Stimulated activated CD4-positive, alpha-beta T cell treated with anti-CD3 and anti-CD28 coated beads, Interleukin-12 subunit alpha, Interleukin-12 subunit beta, amount 100 ng/mL, for 4 hours (primary cell): ENCODE measurements at regions not wholly inside any gene's neighbourhood (a gene's known extent, or its start where the extent isn't known, plus 50 kb on each side); places are given as distances from the start of the nearest gene placed in this dataset.

ENCODE experiments used
- DNase-seq: peaks from one replicate; pipeline ENCODE4 v3.0.0-alpha.2; 2020

DNA sequence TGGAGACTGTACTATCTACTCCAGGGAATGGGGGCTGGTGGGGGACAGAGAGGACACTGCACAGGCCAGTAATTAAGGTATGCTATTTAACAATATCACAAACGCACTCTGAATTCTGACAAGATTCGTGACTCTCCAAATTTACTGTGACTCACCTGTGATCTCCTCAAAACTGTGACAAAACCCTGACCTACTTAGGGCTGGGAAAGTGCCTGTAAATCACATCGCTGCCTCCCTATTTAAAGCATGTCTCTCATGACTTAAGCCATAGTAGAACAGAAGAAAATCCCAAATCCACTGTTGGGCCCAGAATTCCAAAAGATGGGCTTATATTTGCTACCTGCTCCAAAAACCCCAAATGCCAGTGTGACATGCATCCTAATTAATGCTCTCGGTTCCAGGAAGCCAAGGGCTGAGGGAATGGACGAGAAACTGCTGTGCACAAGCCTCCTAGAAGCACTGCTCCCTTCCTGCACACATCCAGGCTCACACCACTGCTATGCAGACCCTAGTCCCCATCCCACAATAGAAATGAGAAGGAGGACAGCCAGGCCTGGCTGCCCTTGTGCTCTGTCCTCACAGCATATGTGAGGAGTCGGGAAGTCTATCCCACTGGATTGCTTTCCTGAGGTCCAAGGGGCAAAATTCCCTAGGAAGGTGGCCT is 187.7 kb upstream of the CHRNA7 start:
- no peak for DNase-seq

DNA sequence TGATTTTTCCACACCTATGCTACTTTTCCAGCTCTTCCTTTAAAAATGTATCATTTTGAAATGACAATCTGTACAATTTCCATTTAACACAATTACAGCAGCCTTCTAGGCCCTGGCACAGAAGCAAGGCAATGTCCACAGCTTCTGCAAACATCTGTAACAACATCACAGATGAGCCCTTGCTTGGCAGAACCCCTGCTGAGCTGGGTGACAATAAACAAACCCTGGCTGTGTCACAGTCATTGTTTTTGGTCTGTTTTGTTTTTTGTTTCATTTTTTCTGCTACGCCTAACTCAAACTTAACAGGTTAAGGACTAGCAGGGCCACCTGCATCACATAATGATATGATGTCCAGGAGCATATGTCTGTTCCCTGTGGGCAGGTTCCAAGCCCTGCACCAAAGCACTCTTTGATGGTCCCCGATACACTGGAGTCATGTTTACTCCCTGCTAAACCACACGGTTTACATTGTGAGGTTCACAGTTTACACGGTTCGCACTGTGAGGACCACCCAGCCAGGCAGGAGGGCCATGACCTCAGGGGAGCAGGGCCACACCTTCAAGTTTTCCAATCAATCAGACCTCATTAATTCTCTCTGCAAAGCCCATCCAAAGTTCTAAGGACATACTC is 186.8 kb upstream of the CHRNA7 start:
- no peak for DNase-seq

DNA sequence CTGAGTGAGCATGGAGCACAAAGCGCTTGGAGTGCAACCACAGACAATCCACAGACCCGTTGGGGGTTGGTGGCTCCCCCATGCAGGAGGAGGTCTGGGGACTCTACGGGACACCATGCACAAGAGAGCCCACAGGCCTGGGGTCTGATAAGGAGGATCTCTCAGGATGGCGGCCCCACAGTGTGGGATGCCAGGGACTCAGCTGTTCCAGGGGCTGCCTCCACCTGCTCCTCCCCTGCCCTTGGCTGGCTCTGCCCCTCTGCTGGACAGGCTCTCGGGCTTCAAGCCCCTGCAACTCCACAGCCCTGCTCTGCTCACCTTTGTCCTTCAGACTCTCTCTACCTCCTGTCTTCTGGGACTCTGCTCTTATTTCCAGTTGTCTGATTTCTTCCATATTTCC is 184.5 kb upstream of the CHRNA7 start:
- no peak for DNase-seq

DNA sequence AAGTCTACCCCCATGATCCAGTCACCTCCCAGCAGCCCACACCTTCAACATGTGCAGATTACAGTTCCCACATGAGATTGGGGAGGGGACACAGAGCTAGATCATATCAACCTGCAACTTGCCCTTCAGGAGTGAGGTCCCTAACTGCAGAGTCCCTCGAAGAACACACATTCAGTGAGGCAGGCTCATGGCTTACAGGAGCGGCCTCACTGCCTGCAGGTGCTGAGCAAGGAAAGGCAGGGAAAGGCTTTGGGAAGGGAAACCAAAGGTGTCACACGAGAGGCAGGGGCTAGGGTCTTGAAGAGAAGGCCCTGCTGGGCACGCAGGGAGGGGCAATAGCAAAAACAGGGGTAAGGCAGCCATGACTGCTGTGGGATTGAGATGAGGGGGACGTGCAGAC is 182.4 kb upstream of the CHRNA7 start:
- DNase-seq = no peak

DNA sequence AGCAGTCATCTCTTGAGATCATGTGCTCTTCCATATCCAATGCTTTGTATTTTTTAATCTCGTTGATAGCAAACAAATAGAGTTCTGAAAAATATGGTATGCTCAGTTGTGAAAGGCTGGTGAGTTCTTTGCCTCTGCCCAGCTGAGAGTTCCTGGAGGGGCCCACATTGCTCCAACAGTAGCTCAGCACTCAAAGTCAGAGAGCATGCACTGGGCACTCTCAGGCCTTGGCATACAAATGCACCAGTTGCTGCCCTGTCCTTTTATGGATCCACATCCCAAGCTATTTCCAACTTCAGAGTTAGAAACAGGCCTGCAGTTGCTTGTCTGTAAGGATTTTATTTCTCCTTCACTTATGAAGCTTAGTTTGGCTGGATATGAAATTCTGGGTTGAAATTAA is 181.7 kb upstream of the CHRNA7 start:
- DNase-seq = no peak

DNA sequence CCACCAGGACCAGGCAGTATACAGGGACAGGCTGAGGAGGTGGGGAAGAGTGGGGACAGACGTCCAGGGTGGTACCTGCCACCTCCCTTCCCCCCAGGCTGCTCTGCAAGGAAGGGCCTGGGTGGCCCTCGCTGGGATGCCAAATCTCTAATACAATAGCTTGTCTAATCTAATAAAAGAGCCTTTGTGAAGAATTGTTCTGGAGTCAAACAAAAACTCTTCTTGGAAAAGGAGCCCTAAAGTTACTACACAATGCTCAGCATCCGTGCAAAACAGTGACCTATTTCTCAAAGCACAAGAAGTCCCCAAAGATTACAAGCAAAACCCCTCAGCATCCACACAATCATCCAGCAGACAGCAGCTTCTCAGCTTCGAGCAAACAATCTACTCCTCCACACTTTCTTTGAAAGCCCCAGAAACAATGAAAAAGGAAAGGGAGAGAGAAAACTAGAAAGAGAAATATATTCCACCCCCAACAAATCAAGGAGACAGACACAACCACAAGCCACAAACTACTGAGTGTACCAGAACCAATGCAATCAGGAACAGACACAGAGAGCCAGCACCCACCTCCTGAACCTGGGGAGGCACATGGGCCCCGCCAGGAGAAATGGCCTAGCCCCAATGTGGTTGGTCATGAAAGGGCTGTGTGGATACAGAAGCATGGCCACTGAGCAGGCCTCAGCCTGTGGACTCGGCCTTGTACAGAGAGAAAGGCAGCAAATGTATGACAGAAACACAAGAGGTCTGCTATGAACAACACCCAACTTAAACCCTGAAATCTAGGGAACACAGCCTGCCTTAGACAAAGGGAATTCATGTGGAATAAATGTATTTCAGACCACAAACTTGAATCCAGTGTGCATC is 177.1 kb upstream of the CHRNA7 start:
- DNase-seq = no peak

DNA sequence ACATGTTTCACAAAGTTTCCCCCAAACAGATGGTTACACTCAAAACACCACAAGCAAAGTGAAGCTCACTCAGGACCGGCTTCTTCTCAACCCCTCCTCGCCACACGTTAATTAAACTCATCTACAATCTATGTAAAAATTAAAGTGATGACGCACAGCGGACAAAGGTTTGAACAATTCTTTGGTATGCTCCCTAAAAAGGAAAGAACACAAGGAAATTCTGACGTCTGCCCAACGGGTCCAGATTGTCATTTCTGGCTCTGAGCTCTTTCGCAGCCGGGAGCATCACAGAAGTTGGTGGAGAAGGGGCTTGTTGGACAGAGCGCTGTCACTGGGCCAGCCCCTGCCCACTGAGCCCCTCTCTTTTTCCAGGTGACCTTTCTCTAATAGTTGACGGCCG is 173.7 kb upstream of the CHRNA7 start:
- no peak for DNase-seq

DNA sequence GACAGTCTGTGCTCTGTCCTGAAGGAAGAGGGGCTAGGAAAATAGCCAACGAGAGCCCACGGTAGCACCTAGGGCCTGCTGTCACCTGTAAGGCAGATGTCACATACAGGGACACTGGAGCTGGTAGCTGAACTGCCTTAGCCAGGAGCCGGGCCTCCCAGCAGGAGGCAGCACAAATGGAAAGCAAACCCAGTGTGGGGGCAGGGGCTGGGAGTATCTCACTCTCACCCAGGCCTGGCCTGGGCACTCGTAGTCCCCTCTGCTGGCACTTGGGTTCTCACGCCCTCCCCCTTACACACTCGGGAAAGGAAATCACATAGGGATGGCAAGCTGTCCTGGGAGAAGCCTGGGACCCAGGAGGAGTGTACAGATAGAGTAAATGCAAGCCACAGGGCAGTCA is 173.1 kb upstream of the CHRNA7 start:
- DNase-seq = no peak

DNA sequence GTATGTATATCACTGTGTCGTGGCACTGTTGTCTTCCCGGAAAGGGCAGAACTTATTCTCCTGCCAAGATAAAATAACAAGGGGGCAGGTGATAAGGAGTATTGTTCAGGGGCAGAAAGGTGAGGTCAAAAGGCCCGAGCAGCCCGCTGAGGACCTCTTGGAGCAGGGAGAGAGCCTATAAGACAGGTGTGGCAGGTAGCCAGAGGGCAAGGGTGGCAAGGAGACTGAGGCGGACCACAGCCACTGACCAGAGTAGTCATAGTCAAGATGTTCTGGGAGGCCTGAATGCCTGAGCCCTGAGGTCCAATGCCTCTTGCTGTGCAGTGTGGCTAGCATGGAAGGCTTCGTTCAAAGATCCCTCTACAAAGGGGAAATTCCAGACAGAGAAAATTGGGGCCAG is 172.3 kb upstream of the CHRNA7 start:
- no peak for DNase-seq

DNA sequence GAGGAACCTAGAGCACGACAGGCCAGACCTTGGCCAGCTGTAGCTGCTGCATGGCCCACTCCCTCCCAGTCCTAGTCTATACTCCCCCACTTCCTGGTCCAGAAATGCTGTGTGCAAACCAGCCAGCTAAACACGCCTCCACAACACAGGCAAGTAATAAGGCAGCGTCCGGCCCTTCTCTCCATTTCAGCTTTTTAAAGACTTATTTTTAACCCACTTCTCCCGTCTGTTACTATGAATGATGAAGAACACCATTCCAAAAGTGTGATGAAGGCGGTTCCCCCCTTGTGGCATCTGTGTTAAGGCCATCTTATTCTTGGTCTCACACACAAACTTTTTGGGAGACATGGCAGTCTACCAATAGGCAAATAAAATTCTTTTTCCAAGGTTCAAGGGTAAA is 164.1 kb upstream of the CHRNA7 start:
- no peak for DNase-seq

DNA sequence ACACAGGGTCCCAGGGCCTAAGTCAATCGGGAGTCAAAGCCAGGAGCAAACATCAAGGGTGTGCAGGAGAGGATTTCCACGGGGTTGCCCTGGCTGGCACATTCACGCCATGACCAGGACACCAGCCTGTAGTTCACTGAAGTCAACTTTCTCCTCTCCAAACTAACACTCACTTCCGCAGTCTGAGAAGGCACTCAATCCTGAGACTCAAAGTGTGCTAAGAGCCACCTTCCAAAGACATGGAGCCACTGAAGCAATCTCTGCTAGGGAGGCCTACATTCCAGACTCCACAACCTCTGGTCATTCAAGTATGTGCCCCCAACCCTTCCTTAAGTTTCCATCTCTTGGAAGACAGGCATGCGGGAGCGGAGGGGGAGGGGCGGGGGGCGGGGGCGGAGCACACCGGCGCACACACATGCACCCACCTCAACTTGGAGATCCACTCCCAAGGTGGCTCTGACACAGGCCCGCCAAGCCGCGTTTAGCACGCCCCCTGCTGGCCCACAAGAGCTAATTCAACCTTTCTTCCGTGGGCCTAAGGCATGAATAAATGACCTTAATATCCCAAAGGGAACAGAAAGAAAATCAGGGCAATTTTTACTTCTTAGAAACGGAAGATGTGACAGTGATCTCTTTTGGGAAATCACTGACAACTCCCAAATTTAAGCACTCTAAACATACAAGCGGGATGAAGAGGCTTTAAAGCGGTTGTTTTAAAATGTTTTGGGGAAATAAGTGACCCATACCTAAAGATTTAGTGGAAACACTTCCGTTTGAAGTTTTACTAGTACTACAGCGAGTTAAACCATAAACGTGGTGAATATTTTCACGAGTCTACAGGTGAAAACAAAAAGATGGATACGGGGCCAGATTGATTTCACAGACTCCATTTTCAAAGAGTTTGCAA is 162.5 kb upstream of the CHRNA7 start:
- DNase-seq = peak; percentile 60

DNA sequence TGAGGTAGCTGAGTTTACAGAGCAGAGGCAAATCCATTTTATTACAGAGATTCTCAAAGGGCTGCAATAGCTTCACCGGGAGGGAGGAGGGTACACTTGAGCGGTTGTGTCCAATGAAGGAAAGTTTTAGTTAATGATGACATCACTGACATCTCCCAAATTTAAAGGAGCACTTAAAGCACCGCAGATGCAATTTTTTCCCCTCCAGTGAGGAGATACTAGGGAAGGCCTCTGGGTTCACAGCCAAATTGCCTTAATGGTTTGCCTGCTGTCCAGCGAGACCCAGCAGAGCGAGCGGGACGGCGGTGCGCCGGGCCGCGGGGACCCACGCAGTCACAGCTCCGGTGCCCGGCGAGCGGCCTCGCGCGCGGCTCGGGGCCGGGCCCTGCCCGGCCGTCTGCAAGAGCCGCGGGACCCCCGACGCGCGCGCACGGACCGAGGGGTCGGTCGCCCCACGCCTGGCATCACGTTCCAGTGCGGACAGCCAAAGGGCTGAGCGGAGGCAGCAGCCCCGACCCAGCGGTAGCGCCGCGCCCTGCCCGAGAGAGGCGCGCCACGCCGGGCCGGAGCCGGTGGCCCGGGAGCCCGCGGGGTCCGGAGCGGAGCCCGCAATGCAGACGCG is 160.5 kb upstream of the CHRNA7 start:
- no peak for DNase-seq

DNA sequence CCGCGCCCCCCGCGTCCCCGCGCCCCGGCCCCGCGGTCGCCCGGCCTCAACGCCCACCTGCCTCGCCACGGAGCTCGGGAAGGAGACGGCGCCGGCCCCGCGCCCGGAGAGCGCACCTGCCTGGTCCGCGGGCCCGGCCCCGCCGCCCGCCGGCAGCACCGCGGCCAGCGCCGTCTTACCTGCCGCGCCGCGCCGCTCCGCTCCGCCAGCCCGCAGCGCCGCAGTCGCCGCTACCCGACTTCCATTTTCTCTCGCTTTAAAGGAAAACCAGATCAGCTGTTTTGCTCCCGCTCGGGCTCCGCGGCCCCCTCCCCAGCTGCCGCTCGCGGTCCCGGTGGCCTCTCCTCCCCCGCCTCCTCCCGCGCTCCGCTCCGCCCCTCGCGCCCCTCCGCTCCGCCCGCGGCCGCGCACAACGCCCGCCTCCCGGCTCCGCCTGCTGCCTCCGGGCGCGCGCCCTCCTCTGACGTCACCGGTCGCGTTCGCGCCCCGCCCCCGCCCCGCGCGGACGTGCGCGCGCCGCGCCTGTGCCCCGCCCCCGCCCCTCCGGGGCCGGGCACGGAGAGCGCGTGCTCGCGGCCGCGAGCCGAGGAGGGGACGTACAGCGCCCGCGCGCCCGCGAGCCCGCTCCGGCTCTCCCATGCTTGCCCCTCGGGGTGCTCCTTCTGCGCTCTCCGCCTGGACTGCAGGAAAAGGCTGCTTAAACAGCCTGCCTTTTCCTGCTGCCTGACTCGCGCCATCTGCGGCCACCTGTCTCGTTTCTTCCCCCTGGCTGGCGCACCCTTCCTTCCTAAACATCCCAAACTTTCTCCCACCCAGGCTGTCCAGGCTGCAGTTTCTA is 159.8 kb upstream of the CHRNA7 start, which contains the start of gene OTUD7A:
OTUD7A (minus strand) TSS at position 346 of the 838 bp plus-strand sequence.
- peak; percentile 86 for DNase-seq

DNA sequence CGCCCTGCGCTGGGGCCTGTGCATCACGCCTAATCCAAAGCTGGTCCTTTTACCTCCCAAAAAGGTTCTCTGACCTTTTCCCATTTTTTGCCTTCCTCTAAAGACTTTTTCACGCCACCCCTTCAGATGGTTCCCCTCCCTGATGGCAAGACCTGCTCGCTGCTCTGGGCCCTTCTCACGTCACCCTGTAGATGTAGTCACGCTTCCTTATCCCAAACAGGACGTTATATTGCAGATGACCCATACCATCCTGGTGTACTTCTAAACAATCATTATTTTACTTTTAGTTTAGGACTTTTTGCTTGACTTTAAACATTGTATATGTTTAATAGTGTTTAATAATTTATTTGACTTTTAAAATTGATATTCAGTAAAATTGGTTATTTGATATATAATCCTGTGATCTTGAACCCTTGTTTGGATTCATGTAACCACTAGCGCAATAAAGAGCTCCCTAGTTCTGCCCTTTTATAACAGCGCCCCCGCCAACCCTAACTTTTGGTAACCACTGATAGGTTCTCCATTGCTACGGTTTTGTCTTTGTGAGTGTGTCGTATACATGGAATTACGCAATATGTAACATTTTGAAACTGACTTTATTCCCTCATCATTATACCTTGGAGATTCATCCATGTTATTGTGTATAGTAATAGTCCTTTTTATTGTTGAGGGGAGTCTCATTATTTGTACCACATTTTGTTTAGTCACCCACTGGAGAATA is 159.0 kb upstream of the CHRNA7 start:
- DNase-seq = no peak

DNA sequence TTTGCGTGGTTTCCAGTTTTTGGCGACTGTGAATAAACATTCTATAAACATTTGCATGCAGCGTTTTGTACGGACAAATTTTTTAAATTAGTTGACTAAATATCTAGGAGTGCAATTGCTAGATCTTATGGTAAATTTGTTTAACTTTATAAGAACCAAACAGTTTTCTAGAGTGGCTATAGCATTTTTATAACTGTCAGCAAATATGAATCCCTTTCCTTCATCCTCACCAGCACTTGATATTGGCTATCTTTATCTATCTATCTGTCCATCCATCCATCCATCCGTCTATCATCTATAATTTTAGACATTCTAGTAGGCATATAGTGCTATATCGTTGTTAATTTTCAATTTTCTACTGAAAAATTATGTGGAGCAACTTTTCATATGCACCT is 158.4 kb upstream of the CHRNA7 start:
- no peak for DNase-seq

DNA sequence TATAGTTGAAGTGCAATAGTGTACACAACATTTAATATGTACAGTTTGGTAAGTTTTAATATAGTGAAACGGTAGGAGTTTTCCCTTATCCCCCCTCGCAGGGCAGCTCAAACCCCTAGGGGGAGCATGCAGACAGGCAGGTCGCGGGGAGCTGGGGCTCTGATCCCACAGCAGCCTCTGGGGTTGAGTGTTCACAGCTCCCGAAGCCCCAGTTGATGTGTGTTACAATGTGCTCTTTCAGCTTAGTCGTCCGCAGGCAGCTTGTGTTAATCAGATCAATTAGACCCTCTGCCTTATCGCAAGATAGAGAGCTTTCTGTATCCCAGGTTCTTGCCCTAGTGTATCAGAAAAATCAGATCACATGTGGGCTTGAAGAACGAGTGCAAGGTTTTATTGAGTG is 143.1 kb upstream of the CHRNA7 start:
- DNase-seq = no peak

DNA sequence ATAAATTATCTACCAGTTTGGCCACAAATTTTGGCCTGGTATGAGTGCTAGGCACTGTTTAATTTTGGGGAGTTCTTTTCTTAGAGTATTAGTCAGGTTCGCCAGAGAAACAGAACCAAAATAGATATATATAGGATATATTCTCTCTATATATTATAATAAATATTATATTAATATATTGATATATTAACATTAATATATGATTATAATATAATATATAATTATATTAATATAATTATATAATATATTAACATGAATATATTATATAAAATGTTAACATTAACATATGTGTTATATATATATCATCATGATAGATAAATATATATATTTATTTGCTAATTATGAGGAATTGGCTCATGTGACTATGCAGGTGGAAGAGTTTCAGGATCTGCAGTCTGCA is 137.8 kb upstream of the CHRNA7 start:
- no peak for DNase-seq

DNA sequence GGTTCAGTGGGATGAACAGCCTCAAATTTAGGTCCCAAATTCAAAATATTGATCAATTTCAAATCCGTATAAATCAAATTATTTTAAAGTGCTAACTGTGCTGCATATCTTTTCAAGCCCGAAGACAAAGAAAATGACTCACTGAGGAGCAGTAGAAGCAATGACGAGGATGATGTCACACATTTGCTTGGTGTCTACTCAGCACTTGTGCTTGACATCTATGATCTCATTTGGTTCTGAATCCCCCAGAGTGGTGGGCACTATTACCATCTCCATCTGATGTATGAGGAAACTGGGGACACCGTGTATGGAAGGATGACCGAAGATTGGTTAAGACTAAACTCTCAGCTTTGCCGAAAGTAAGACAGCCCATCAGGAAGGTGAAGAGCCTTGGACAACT is 136.5 kb upstream of the CHRNA7 start:
- no peak for DNase-seq

DNA sequence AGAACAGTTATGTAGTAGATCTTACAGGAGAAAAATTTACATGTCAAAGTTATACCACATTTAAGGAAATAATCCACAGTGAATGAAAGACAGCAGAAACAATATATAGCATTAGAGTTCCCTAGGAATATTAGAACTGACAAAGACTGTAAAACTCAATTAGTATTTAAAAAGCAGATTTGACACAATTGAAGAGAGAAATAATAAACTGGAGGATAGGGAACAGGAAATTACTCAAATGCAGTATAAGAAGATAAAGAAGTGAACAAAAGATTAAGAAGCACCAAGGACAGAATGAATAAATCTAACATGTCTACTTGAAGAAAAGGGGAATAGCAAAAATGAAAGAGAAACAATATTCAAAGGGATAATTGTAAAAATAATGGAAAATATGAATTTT is 132.6 kb upstream of the CHRNA7 start:
- DNase-seq = no peak

DNA sequence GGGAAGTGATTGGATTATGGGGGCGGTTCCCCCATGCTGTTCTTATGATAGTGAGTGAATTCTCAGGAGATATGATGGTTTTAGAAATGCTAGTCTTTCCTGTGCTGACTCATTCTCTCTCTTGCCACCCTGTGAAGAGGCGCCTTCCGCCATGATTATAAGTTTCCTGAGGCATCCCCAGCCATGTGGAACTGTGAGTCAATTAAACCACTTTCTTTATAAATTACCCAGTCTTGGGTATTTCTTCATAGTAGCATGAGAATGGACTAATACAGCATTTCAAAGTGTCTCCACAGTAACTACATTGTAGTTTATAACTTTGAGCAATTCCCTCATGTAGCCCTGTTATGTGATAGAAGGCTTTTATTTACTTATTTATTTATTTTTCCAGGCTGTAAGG is 128.8 kb upstream of the CHRNA7 start:
- DNase-seq = no peak

DNA sequence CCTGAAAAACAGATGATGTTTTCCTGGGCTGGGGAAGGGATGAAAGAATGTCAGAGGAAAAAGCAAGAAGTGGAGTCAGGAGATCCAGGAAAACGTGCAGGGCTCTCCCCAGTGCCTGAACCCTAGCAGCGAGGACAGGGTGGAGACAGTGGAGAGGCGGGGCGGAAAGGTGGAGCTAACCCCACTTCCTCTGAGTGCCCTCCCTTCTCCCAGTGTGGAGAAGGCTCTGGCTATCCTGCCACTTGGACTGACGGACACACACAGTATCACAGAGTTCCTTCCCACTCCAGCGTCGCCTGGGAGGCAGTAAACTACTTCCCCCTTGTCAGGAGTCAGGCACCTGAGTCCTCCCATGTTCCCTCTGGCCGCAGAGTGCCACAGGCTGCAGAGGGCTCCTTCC is 125.3 kb upstream of the CHRNA7 start:
- DNase-seq = no peak
